KMS-11 (cell line): ENCODE measurements at regions not wholly inside any gene's neighbourhood (a gene's known extent, or its start where the extent isn't known, plus 50 kb on each side); places are given as distances from the start of the nearest gene placed in this dataset.

ENCODE experiments used
- H2AFZ ChIP-seq: fragments of 200-600 bp; sonication (generic); 2 replicates; pipeline ENCODE4 v1.6.1; 2016; ENCODE audit warnings: antibody characterized with exemption, mixed run types, low read depth
- H3K27ac ChIP-seq: fragments of 200-600 bp; sonication (generic); 2 replicates; pipeline ENCODE4 v1.6.1; 2016; ENCODE audit warnings: mild to moderate bottlenecking, mixed run types
- H3K27me3 ChIP-seq: fragments of 200-600 bp; sonication (generic); 2 replicates; pipeline ENCODE4 v1.6.1; 2017; ENCODE audit warnings: mild to moderate bottlenecking, low read depth, mixed run types, moderate library complexity; ENCODE audit not compliant: insufficient read depth
- H3K36me3 ChIP-seq: fragments of 200-600 bp; sonication (generic); 2 replicates; pipeline ENCODE4 v1.6.1; 2017; ENCODE audit warnings: mild to moderate bottlenecking, mixed run types; ENCODE audit not compliant: insufficient read depth
- H3K4me1 ChIP-seq: fragments of 200-600 bp; sonication (generic); 2 replicates; pipeline ENCODE4 v1.6.1; 2016; ENCODE audit warnings: mild to moderate bottlenecking, low read depth, mixed run types; ENCODE audit not compliant: poor library complexity, severe bottlenecking
- H3K4me2 ChIP-seq: fragments of 200-600 bp; sonication (generic); 2 replicates; pipeline ENCODE4 v1.7.0; 2016; ENCODE audit warnings: mild to moderate bottlenecking, mixed run types
- H3K4me3 ChIP-seq: fragments of 200-600 bp; sonication (generic); IDR thresholded peaks from 2 replicates; pipeline ENCODE4 v1.6.1; 2017; ENCODE audit warnings: low read depth, low read length, mixed read lengths; ENCODE audit not compliant: insufficient read depth
- H3K79me2 ChIP-seq: fragments of 200-600 bp; sonication (generic); 2 replicates; pipeline ENCODE4 v1.6.1; 2016; ENCODE audit warnings: low read depth, mixed run types; ENCODE audit not compliant: insufficient read depth
- H3K9ac ChIP-seq: fragments of 200-600 bp; sonication (generic); 2 replicates; pipeline ENCODE4 v1.6.1; 2016; ENCODE audit warnings: mild to moderate bottlenecking, mixed run types
- H4K20me1 ChIP-seq: fragments of 200-600 bp; sonication (generic); 2 replicates; pipeline ENCODE4 v1.6.1; 2016; ENCODE audit warnings: mild to moderate bottlenecking, mixed run types; ENCODE audit not compliant: insufficient read depth
- TF ChIP-seq, protein P1 (sequence below): fragments of 200-600 bp; sonication (generic); conservative IDR thresholded peaks from 2 replicates; pipeline ENCODE4 v1.6.1; 2017; ENCODE audit warnings: low read depth, mild to moderate bottlenecking, antibody characterized with exemption, low read length, moderate library complexity, mixed read lengths

DNA sequence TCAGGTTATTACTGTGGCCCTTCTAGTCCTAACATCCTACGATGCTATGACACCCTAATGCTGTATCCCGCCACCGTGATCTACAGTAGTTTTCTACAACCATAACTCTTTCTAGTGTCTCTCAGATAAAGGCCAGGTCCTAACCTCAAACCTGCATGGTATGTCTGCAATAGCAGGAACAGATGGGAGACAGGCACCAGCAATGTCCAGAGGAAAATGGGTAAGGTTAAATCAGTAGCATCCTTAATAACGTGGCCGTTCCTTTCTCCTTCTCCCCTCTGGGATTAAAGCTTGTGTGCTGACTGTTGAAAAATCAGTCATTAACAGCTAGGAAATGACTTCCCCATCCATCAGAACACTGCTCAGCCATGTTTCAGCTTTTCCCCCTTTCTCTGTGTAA, 321.9 kb upstream of the NPVF start:
- no peak overlapping the region for H3K4me2 ChIP-seq
- no peaks in the 10 kb centered on the region for H3K79me2 ChIP-seq
- no peak overlapping the region for H2AFZ ChIP-seq
- H3K27me3 ChIP-seq, result no peaks in the 10 kb centered on the region
- no peaks in the 10 kb centered on the region for H3K4me1 ChIP-seq
- no peak overlapping the region for H3K4me3 ChIP-seq
- H3K9ac ChIP-seq, result no peak overlapping the region
- TF ChIP-seq, protein P1, sequence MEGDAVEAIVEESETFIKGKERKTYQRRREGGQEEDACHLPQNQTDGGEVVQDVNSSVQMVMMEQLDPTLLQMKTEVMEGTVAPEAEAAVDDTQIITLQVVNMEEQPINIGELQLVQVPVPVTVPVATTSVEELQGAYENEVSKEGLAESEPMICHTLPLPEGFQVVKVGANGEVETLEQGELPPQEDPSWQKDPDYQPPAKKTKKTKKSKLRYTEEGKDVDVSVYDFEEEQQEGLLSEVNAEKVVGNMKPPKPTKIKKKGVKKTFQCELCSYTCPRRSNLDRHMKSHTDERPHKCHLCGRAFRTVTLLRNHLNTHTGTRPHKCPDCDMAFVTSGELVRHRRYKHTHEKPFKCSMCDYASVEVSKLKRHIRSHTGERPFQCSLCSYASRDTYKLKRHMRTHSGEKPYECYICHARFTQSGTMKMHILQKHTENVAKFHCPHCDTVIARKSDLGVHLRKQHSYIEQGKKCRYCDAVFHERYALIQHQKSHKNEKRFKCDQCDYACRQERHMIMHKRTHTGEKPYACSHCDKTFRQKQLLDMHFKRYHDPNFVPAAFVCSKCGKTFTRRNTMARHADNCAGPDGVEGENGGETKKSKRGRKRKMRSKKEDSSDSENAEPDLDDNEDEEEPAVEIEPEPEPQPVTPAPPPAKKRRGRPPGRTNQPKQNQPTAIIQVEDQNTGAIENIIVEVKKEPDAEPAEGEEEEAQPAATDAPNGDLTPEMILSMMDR, result no peak
- no peaks in the 10 kb centered on the region for H3K36me3 ChIP-seq
- H3K27ac ChIP-seq, result no peak overlapping the region
- no peaks in the 10 kb centered on the region for H4K20me1 ChIP-seq

DNA sequence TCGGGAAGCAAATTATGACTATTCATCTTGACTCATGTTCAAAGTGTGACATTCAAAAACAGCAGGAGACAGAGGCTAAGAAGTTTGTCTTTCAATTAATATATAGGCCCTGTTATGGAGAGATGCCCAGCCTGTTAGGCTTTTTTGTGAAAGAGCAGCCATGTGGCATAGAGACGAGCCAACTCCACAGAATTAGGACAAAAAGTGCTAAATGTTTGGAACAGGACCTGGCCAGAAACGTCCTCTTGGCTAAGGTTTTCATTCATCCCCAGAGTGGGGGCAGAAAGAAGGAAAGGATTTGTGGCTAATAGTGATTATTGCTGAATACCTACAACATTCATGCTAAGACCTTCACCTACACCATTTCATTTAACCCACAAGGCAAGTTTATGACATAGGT, 324.7 kb upstream of the NPVF start:
- H2AFZ ChIP-seq, result no peak overlapping the region
- TF ChIP-seq, protein P1, result no peak
- no peaks in the 10 kb centered on the region for H4K20me1 ChIP-seq
- H3K27me3 ChIP-seq, result no peaks in the 10 kb centered on the region
- no peaks in the 10 kb centered on the region for H3K36me3 ChIP-seq
- no peaks in the 10 kb centered on the region for H3K79me2 ChIP-seq
- no peak overlapping the region for H3K4me2 ChIP-seq
- H3K27ac ChIP-seq, result no peak overlapping the region
- no peak overlapping the region for H3K9ac ChIP-seq
- no peaks in the 10 kb centered on the region for H3K4me1 ChIP-seq
- H3K4me3 ChIP-seq, result no peak overlapping the region

DNA sequence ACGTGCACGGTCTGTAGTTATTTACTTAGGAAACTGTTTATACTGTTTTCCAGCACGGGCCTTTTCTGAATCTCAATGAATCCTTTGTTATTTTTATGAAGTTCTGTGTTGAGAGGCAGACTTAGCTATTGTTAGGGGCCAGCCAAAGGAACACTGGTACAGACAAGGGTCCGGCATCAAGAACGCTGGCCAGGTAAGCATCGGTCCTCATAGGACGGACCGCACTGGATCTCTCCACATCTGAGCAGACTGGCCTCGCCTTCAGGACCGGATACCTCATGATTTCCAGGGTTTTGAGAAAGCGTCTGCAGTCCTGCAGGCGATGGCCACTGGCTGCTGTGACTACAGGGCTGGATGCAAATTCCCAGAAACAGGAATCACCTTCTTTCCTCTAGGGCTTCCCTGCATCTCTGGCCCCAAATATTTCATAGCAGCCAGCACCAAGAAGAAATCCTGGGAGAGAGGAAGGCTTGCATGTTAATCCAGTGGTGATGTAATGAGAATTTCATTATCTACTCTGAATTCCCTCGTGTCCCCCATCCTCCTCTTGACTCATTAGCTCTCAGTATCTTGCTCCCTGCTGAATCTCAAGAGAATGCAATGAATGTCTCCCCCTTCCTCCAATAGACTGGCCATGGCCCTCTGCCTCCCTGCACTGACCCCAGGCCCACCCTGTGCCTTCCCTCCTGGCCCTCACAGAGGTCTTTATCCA, 325.4 kb upstream of the NPVF start:
- Histone ChIP-seq H3K4me2 (no peak overlapping the region), H2AFZ (no peak overlapping the region), H3K27ac (no peak overlapping the region), H3K9ac (no peak overlapping the region), H3K36me3 (no peaks in the 10 kb centered on the region), H3K79me2 (no peaks in the 10 kb centered on the region), H3K27me3 (no peaks in the 10 kb centered on the region), H3K4me1 (no peaks in the 10 kb centered on the region), H3K4me3 (no peak overlapping the region), H4K20me1 (no peaks in the 10 kb centered on the region)
- TF ChIP-seq, protein P1, result no peak

DNA sequence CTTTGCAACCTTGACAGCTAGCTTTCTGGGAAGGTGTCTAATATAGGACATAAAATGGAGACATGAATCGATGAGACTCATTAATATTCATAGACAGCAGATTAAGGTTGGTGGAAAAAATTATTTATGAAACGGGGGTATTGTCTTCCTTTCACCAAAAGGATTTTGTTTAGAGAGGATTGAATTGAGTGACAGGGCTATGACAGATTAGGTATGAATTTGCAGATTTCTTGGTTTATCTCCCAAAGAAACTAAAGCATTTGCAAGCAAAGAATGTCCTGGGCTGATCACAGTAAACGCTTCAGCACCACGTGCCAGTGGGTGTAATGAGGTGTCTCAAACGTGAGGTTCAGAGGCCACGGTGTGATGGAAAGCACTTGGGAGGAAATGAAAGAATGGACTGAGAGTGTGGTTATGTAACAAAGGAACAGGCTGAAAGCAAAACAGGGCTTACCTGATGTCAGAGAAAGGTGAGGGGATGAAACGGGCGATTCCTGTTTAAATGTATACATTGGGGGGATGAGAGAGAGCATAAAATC, 329.2 kb upstream of the NPVF start:
- no peak overlapping the region for H3K4me3 ChIP-seq
- H3K4me1 ChIP-seq, result no peaks in the 10 kb centered on the region
- H2AFZ ChIP-seq, result no peak overlapping the region
- no peak overlapping the region for H3K9ac ChIP-seq
- H3K27ac ChIP-seq, result no peak overlapping the region
- H3K36me3 ChIP-seq, result no peaks in the 10 kb centered on the region
- H4K20me1 ChIP-seq, result no peaks in the 10 kb centered on the region
- no peaks in the 10 kb centered on the region for H3K79me2 ChIP-seq
- TF ChIP-seq, protein P1, result no peak
- H3K4me2 ChIP-seq, result no peak overlapping the region
- no peaks in the 10 kb centered on the region for H3K27me3 ChIP-seq
